CD4-positive, alpha-beta T cell (primary cell): ENCODE measurements at regions not wholly inside any gene's neighbourhood (a gene's known extent, or its start where the extent isn't known, plus 50 kb on each side); places are given as distances from the start of the nearest gene placed in this dataset.
"Not testable (repeated sequence)": the region's sequence is repeated elsewhere in the genome, so short reads cannot be mapped to it uniquely, and the experiment has no call there.

ENCODE experiments used
- ATAC-seq: fragments of 200-7000 bp; cut with Tn5 transposase; one replicate; pipeline ENCODE4 v1.10.0; 2022; ENCODE audit warnings: mild to moderate bottlenecking; ENCODE audit not compliant: poor library complexity
- CTCF ChIA-PET: fragments of 350-600 bp; sonication (Branson Sonifier 250); formaldehyde crosslinking; loops from one replicate; lab custom pipeline; 2021; ENCODE audit warnings: antibody characterized with exemption, inconsistent platforms; lab: Charles Lee
- POLR2A ChIA-PET: fragments of 350-600 bp; sonication (Branson Sonifier 250); formaldehyde crosslinking; loops from one replicate; lab custom pipeline; 2021; ENCODE audit warnings: antibody characterized with exemption, inconsistent platforms; lab: Charles Lee
- DNase-seq, 14 experiments: peaks; one replicate each; pipeline ENCODE4 v3.0.0-alpha.2; 2013 to 2020; ENCODE audit warnings: mixed read lengths in 2 of 14
- H3K27ac ChIP-seq, 2 donors: one replicate each; pipeline versions ENCODE4 v1.5.1 to v1.7.0; 2013; ENCODE audit warnings: low read length in 2 of 2, low read depth in 1 of 2, mild to moderate bottlenecking in 1 of 2
- H3K27me3 ChIP-seq, 2 experiments: 1 replicate in 1 of 2; 2 replicates in 1 of 2; pipeline versions ENCODE4 v1.6.1 to v1.7.0; 2013; ENCODE audit warnings: low read length in 2 of 2, control low read depth in 1 of 2, mild to moderate bottlenecking in 1 of 2, moderate library complexity in 1 of 2; ENCODE audit not compliant: insufficient read depth in 2 of 2, control insufficient read depth in 1 of 2
- H3K36me3 ChIP-seq: one replicate; pipeline ENCODE4 v1.6.1; 2013; ENCODE audit warnings: low read length, control low read depth; ENCODE audit not compliant: insufficient read depth
- H3K4me1 ChIP-seq: one replicate; pipeline ENCODE4 v1.6.1; 2013; ENCODE audit warnings: low read length, control low read depth; ENCODE audit not compliant: insufficient read depth
- H3K4me3 ChIP-seq: one replicate; pipeline ENCODE4 v1.5.1; 2013; ENCODE audit warnings: mild to moderate bottlenecking, low read length, moderate library complexity
- H3K9me3 ChIP-seq, 2 experiments: 1 replicate in 1 of 2; 2 replicates in 1 of 2; pipeline versions ENCODE4 v1.6.1 to v1.7.0; 2013; ENCODE audit warnings: low read length in 2 of 2, mild to moderate bottlenecking in 2 of 2, control low read depth in 1 of 2, moderate library complexity in 1 of 2; ENCODE audit not compliant: control insufficient read depth in 1 of 2, insufficient read depth in 1 of 2
- H3K27ac Mint-ChIP-seq: one replicate; pipeline ENCODE4 v1.8.0; 2020; ENCODE audit warnings: mixed read lengths
- H3K27me3 Mint-ChIP-seq: one replicate; pipeline ENCODE4 v1.8.0; 2021; ENCODE audit warnings: mixed read lengths
- H3K36me3 Mint-ChIP-seq: one replicate; pipeline ENCODE4 v1.8.0; 2021; ENCODE audit warnings: low read depth, mixed read lengths
- H3K4me1 Mint-ChIP-seq: one replicate; pipeline ENCODE4 v1.8.0; 2021; ENCODE audit warnings: low read depth, mixed read lengths
- H3K4me3 Mint-ChIP-seq: one replicate; pipeline ENCODE4 v1.8.0; 2020; ENCODE audit warnings: mild to moderate bottlenecking, mixed read lengths
- H3K9me3 Mint-ChIP-seq: one replicate; pipeline ENCODE4 v1.8.0; 2020; ENCODE audit warnings: mixed read lengths
- intact Hi-C, 2 experiments: fragments of 100-400 bp; cut with DNase I in 1 of 2; cut with micrococcal nuclease in 1 of 2; formaldehyde crosslinking; loops; one replicate each; pipeline versions ENCODE4 v1.15.1 to v1.9.0; 2023 to 2025; cut with DNase I, micrococcal nuclease
- TF ChIP-seq, protein P1 (sequence below): fragments of 200-600 bp; IDR thresholded peaks from one replicate; pipeline ENCODE4 v1.8.0; 2022; ENCODE audit warnings: antibody characterized with exemption, mild to moderate bottlenecking

DNA sequence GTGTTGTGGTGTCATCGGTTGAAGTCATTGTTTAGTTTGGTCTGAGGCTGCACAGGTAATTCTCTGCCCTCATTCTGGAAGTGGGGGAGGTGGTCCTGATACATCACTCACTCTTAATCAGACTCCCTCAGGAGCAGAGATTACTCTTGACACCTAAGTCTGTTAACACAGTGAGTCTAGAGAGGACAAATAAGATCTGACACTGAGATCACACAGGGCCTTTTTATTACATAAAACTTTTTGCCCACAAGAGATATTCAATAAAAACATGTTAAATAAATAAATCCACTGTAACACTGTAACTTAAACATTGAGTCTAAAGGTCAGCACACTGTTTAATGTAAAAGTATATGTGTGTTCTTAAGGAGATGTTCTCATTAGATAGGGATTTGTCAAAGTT is 57.1 kb upstream of the MBNL1 start:
- ChIA-PET CTCF (interaction anchor here (0.7 kb wide), 1 partner anchor 58 kb away, joined by 4 read pairs; no protein-coding TSS in a partner anchor), POLR2A (interaction anchor here (1.4 to 3.0 kb wide), 6 partner anchors 8 to 57 kb away, joined by 4 to 14 read pairs (median 10); partner anchors contain the start of gene MBNL1)
- peak overlapping the region; percentile 15 for H3K27ac Mint-ChIP-seq
- no peak overlapping the region for H3K4me3 Mint-ChIP-seq
- no peaks in the 10 kb centered on the region for H3K9me3 Mint-ChIP-seq
- Histone ChIP-seq H3K36me3 (no peaks in the 10 kb centered on the region), H3K4me3 (no peak overlapping the region), H3K9me3 (no peaks in the 10 kb centered on the region), H3K27me3 (no peaks in the 10 kb centered on the region), H3K4me1 (peaks cover 24% of the 10 kb centered on the region), H3K27ac (no peak overlapping the region)
- ATAC-seq: no peak
- H3K27me3 Mint-ChIP-seq: no peaks in the 10 kb centered on the region
- no peaks in the 10 kb centered on the region for H3K36me3 Mint-ChIP-seq
- TF ChIP-seq, protein P1, sequence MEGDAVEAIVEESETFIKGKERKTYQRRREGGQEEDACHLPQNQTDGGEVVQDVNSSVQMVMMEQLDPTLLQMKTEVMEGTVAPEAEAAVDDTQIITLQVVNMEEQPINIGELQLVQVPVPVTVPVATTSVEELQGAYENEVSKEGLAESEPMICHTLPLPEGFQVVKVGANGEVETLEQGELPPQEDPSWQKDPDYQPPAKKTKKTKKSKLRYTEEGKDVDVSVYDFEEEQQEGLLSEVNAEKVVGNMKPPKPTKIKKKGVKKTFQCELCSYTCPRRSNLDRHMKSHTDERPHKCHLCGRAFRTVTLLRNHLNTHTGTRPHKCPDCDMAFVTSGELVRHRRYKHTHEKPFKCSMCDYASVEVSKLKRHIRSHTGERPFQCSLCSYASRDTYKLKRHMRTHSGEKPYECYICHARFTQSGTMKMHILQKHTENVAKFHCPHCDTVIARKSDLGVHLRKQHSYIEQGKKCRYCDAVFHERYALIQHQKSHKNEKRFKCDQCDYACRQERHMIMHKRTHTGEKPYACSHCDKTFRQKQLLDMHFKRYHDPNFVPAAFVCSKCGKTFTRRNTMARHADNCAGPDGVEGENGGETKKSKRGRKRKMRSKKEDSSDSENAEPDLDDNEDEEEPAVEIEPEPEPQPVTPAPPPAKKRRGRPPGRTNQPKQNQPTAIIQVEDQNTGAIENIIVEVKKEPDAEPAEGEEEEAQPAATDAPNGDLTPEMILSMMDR: no peak
- no peak for DNase-seq
- intact Hi-C loops: no loop called here
- peaks cover 77% of the 10 kb centered on the region for H3K4me1 Mint-ChIP-seq

DNA sequence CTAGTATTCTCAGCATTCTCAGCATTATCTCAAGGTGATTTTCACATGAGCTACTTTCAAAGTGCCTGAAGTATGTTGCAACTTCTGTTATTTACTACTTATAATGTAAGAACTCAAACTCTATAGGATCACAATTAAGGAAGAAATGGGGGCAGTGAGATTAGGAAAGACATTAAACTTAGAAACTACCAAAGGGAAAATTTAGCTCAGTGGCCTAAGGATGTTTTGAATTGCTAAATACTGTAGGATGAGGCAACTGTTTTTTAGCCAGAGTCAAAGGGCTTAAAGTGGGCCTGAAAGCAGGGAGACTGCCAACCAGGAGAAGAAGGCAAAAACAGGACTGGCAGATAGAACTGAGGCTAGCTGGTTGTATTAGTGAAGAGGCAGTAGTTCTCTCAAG is 55.5 kb upstream of the MBNL1 start:
- Mint-ChIP-seq H3K4me1 (peaks cover 71% of the 10 kb centered on the region), H3K27ac (peak overlapping the region; percentile 31)

DNA sequence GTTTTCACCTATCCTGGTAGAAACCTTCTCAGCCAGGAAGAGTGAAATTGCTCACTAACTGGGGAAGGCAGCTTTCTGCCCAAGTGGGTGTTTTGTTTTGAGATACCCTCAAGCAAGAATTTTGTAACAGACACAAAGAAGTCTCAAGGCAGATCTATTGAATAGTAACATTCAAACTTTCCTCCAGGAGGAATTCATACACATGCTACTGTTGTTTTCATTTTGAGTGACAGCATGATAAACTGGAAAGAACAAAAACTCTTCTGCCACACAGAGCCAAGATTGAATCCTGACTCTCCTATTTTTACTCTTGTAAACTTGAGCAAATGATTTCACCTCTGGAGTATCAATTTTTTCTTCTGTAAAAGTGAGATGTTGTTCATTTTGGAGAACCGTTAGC is 54.8 kb upstream of the MBNL1 start:
- intact Hi-C loops: no loop called here
- H3K9me3 Mint-ChIP-seq: no peaks in the 10 kb centered on the region
- Histone ChIP-seq H3K4me3 (no peak overlapping the region), H3K27me3 (no peaks in the 10 kb centered on the region), H3K36me3 (no peaks in the 10 kb centered on the region), H3K4me1 (peaks cover 18% of the 10 kb centered on the region), H3K9me3 (peaks cover 0 to 10% of the 10 kb centered on the region in 2 experiments), H3K27ac (no peak overlapping the region)
- H3K27me3 Mint-ChIP-seq: no peaks in the 10 kb centered on the region
- no peaks in the 10 kb centered on the region for H3K36me3 Mint-ChIP-seq
- H3K27ac Mint-ChIP-seq: peak overlapping the region; percentile 31
- H3K4me1 Mint-ChIP-seq: peaks cover 71% of the 10 kb centered on the region
- ChIA-PET CTCF (interaction anchor here (1.0 to 1.6 kb wide), 2 partner anchors 8 to 31 kb away, joined by 3 to 4 read pairs; no protein-coding TSS in a partner anchor), POLR2A (interaction anchor here (1.0 to 3.0 kb wide), 5 partner anchors 10 to 55 kb away, joined by 5 to 14 read pairs (median 13); partner anchors contain the start of gene MBNL1)
- no peak for DNase-seq
- no peak for ATAC-seq
- TF ChIP-seq, protein P1: no peak
- H3K4me3 Mint-ChIP-seq: no peak overlapping the region

More for the DNA sequence above, 55.5 kb upstream of the MBNL1 start:
- no peaks in the 10 kb centered on the region for H3K36me3 Mint-ChIP-seq
- CTCF ChIA-PET: interaction anchor here (1.0 to 1.6 kb wide), 2 partner anchors 9 to 30 kb away, joined by 3 to 4 read pairs; no protein-coding TSS in a partner anchor
- no peak overlapping the region for H3K4me3 ChIP-seq
- H3K4me3 Mint-ChIP-seq: no peak overlapping the region
- no peak overlapping the region for H3K27ac ChIP-seq
- H3K27me3 ChIP-seq: no peaks in the 10 kb centered on the region
- ATAC-seq: no peak
- POLR2A ChIA-PET: interaction anchor here (1.0 to 3.0 kb wide), 11 partner anchors 9 to 71 kb away, joined by 3 to 14 read pairs (median 6); partner anchors contain the start of gene MBNL1
- intact Hi-C loops: no loop called here
- peaks cover 24% of the 10 kb centered on the region for H3K4me1 ChIP-seq
- H3K27me3 Mint-ChIP-seq: no peaks in the 10 kb centered on the region
- no peak for DNase-seq
- no peaks in the 10 kb centered on the region for H3K9me3 Mint-ChIP-seq
- H3K9me3 ChIP-seq: peaks cover 0 to 10% of the 10 kb centered on the region in 2 experiments
- no peaks in the 10 kb centered on the region for H3K36me3 ChIP-seq
- TF ChIP-seq, protein P1: no peak

DNA sequence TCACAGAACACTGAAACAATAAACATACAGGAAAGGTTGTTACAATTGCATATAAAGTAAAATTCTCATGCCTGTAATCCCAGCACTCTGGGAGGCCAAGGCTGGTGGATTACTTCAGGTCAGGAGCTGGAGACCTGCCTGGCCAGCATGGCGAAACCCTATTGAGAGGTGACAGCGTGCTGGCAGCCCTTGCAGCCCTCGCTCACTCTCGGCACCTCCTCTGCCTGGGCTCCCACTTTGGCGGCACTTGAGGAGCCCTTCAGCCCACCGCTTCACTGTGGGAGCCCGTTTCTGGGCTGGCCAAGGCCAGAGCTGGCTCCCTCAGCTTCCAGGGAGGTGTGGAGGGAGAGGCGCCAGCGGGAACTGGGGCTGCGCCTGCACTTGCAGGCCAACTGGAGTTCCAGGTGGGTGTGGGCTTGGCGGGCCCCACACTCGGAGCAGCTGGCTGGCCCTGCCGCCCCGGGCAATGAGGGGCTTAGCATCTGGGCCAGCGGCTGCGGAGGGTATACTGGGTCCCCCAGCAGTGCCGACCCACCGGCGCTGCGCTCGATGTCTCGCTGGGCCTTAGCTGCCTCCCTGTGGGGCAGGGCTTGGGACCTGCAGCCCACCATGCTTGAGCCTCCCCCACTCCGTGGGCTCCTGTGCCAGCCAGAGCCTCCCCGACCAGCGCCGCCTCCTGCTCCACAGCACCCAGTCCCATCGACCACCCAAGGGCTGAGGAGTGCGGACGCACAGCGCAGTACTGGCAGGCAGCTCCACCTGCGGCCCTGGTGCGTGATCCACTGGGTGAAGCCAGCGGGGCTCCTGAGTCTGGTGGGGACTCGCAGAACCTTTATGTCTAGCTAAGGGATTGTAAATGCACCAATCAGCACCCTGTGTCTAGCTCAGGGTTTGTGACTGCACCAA is 51.5 kb upstream of the MBNL1 start:
- H3K27me3 Mint-ChIP-seq, H3K4me3 ChIP-seq, H3K4me3 Mint-ChIP-seq, ATAC-seq, intact Hi-C loops, H3K9me3 ChIP-seq, DNase-seq, H3K27ac ChIP-seq, H3K27me3 ChIP-seq, H3K36me3 Mint-ChIP-seq, H3K9me3 Mint-ChIP-seq, H3K36me3 ChIP-seq: not testable (repeated sequence)
- ChIA-PET POLR2A (interaction anchor here (0.8 to 2.8 kb wide), 15 partner anchors 8 to 52 kb away, joined by 3 to 31 read pairs (median 3); partner anchors contain the start of gene MBNL1), CTCF (interaction anchor here (0.9 to 2.1 kb wide), 6 partner anchors 7 to 28 kb away, joined by 3 to 4 read pairs (median 3); no protein-coding TSS in a partner anchor)
- Mint-ChIP-seq H3K27ac (peak overlapping the region; percentile 83), H3K4me1 (peaks cover 71% of the 10 kb centered on the region)
- peaks cover 13% of the 10 kb centered on the region for H3K4me1 ChIP-seq
